Astrocyte (in vitro differentiated cells and primary cell): ENCODE measurements at regions not wholly inside any gene's neighbourhood (a gene's known extent, or its start where the extent isn't known, plus 50 kb on each side); places are given as distances from the start of the nearest gene placed in this dataset.

ENCODE experiments used
- DNase-seq: peaks from one replicate; pipeline ENCODE4 v3.0.0-alpha.2; 2010; ENCODE audit warnings: low read depth
- FAIRE-seq: peaks from 2 replicates; lab custom pipeline; 2011; peaks lifted over from hg19 to GRCh38; lab: Jason Lieb, UNC
- H2AFZ ChIP-seq: 2 replicates; pipeline ENCODE4 v1.6.0; 2012; ENCODE audit warnings: low read depth, low read length, inconsistent platforms
- H3K27ac ChIP-seq: 2 replicates; pipeline ENCODE4 v1.5.1; 2011; ENCODE audit warnings: low read depth, low read length, inconsistent platforms
- H3K27me3 ChIP-seq: 2 replicates; pipeline ENCODE4 v1.6.0; 2011; ENCODE audit warnings: low read length, inconsistent platforms; ENCODE audit not compliant: insufficient read depth
- H3K36me3 ChIP-seq: 2 replicates; pipeline ENCODE4 v1.5.1; 2011; ENCODE audit warnings: low read length, inconsistent platforms; ENCODE audit not compliant: insufficient read depth
- H3K4me1 ChIP-seq: 2 replicates; pipeline ENCODE4 v1.5.1; 2011; ENCODE audit warnings: low read length, inconsistent platforms; ENCODE audit not compliant: insufficient read depth
- H3K4me2 ChIP-seq: 2 replicates; pipeline ENCODE4 v1.6.0; 2012; ENCODE audit warnings: low read length, inconsistent platforms
- H3K4me3 ChIP-seq: 2 replicates; pipeline ENCODE4 v1.5.1; 2011; ENCODE audit warnings: low read depth, mild to moderate bottlenecking, low read length, inconsistent platforms; ENCODE audit not compliant: insufficient read depth
- H3K79me2 ChIP-seq: 2 replicates; pipeline ENCODE4 v1.6.0; 2012; ENCODE audit warnings: mild to moderate bottlenecking, low read length, inconsistent platforms; ENCODE audit not compliant: insufficient read depth
- H3K9ac ChIP-seq: 2 replicates; pipeline ENCODE4 v1.6.0; 2012; ENCODE audit warnings: mild to moderate bottlenecking, low read length, inconsistent platforms
- H3K9me3 ChIP-seq: 2 replicates; pipeline ENCODE4 v1.5.1; 2012; ENCODE audit warnings: low read depth, mild to moderate bottlenecking, low read length, inconsistent platforms; ENCODE audit not compliant: insufficient read depth
- H4K20me1 ChIP-seq: 2 replicates; pipeline ENCODE4 v1.6.0; 2012; ENCODE audit warnings: low read length, inconsistent platforms; ENCODE audit not compliant: insufficient read depth
- H3K27ac Mint-ChIP-seq: one replicate; pipeline ENCODE4 v1.8.0; 2021; ENCODE audit warnings: mild to moderate bottlenecking, mixed read lengths; ENCODE audit not compliant: unreplicated experiment
- H3K27me3 Mint-ChIP-seq: one replicate; pipeline ENCODE4 v1.8.0; 2021; ENCODE audit warnings: low read depth, mixed read lengths; ENCODE audit not compliant: unreplicated experiment
- H3K36me3 Mint-ChIP-seq: one replicate; pipeline ENCODE4 v1.8.0; 2021; ENCODE audit warnings: low read depth, mixed read lengths; ENCODE audit not compliant: unreplicated experiment
- H3K4me1 Mint-ChIP-seq: one replicate; pipeline ENCODE4 v1.8.0; 2021; ENCODE audit warnings: low read depth, mixed read lengths; ENCODE audit not compliant: unreplicated experiment
- H3K4me3 Mint-ChIP-seq: one replicate; pipeline ENCODE4 v1.8.0; 2021; ENCODE audit warnings: mild to moderate bottlenecking, moderate library complexity, mixed read lengths; ENCODE audit not compliant: unreplicated experiment
- H3K9me3 Mint-ChIP-seq: one replicate; pipeline ENCODE4 v1.8.0; 2021; ENCODE audit warnings: mild to moderate bottlenecking, mixed read lengths; ENCODE audit not compliant: unreplicated experiment
- EZH2 ChIP-seq: IDR thresholded peaks from 2 replicates; pipeline ENCODE4 v1.6.1; 2012; ENCODE audit warnings: mild to moderate bottlenecking, low read length, inconsistent platforms; ENCODE audit not compliant: insufficient read depth
- TF ChIP-seq, protein P1 (sequence below): IDR thresholded peaks from 2 replicates; pipeline ENCODE4 v1.5.1; 2011; ENCODE audit warnings: low read depth, mild to moderate bottlenecking, inconsistent platforms, low read length, moderate library complexity; ENCODE audit not compliant: insufficient read depth

DNA sequence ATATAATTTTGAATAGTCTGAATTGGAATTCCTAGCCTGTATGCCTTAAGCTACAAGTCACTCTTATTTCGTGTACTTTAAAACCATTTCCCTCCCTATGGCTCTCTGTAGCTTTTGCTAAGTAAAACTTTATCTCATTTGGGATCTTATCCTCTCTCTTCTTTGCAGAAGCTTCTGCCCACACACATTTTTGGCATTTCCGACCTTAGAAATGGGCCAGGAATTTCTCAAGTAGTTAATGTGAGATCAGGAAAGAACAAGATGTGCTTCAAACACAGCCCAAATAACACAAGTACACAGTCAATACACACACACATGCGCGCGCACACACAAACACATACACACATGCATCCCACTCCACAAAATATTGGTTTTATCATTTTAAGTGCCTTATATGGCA is 931.0 kb upstream of the MIR17HG start:
- Mint-ChIP-seq H3K27me3 (no peaks in the 10 kb centered on the region), H3K36me3 (no peaks in the 10 kb centered on the region), H3K4me1 (peaks cover 31% of the 10 kb centered on the region), H3K27ac (peak overlapping the region; percentile 6), H3K9me3 (no peaks in the 10 kb centered on the region), H3K4me3 (no peak overlapping the region)
- Histone ChIP-seq H3K9ac (no peak overlapping the region), H3K36me3 (no peaks in the 10 kb centered on the region), H3K4me2 (peak overlapping the region; percentile 63), H3K4me3 (no peak overlapping the region), H2AFZ (peak overlapping the region; percentile 37), H3K79me2 (no peaks in the 10 kb centered on the region), H3K4me1 (peaks cover 20% of the 10 kb centered on the region), H3K27me3 (no peaks in the 10 kb centered on the region), H3K9me3 (no peaks in the 10 kb centered on the region), H3K27ac (peak overlapping the region; percentile 6), H4K20me1 (no peaks in the 10 kb centered on the region)
- DNase-seq, result peak; percentile 92
- FAIRE-seq, result peak; percentile 52
- TF ChIP-seq, protein P1, sequence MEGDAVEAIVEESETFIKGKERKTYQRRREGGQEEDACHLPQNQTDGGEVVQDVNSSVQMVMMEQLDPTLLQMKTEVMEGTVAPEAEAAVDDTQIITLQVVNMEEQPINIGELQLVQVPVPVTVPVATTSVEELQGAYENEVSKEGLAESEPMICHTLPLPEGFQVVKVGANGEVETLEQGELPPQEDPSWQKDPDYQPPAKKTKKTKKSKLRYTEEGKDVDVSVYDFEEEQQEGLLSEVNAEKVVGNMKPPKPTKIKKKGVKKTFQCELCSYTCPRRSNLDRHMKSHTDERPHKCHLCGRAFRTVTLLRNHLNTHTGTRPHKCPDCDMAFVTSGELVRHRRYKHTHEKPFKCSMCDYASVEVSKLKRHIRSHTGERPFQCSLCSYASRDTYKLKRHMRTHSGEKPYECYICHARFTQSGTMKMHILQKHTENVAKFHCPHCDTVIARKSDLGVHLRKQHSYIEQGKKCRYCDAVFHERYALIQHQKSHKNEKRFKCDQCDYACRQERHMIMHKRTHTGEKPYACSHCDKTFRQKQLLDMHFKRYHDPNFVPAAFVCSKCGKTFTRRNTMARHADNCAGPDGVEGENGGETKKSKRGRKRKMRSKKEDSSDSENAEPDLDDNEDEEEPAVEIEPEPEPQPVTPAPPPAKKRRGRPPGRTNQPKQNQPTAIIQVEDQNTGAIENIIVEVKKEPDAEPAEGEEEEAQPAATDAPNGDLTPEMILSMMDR, result no peak
- no peak for TF ChIP-seq EZH2

GRCh38 chr13:90416938-90417337 is 930.5 kb upstream of the MIR17HG start:
- Mint-ChIP-seq H3K9me3 (no peaks in the 10 kb centered on the region), H3K36me3 (no peaks in the 10 kb centered on the region), H3K4me1 (peaks cover 31% of the 10 kb centered on the region), H3K4me3 (no peak overlapping the region), H3K27me3 (no peaks in the 10 kb centered on the region), H3K27ac (peak overlapping the region; percentile 23)
- TF ChIP-seq EZH2, result no peak
- TF ChIP-seq, protein P1, result no peak
- peaks cover 20% of the 10 kb centered on the region for H3K4me1 ChIP-seq
- no peak overlapping the region for H3K4me3 ChIP-seq
- FAIRE-seq, result no peak
- peak overlapping the region; percentile 63 for H3K4me2 ChIP-seq
- H2AFZ ChIP-seq, result peak overlapping the region; percentile 37
- no peak overlapping the region for H3K27ac ChIP-seq
- H4K20me1 ChIP-seq, result no peaks in the 10 kb centered on the region
- DNase-seq, result peak; percentile 46
- H3K79me2 ChIP-seq, result no peaks in the 10 kb centered on the region
- no peak overlapping the region for H3K9ac ChIP-seq
- no peaks in the 10 kb centered on the region for H3K9me3 ChIP-seq
- H3K27me3 ChIP-seq, result no peaks in the 10 kb centered on the region
- H3K36me3 ChIP-seq, result no peaks in the 10 kb centered on the region

- Mint-ChIP-seq H3K36me3 (no peaks in the 10 kb centered on the region), H3K27me3 (no peaks in the 10 kb centered on the region), H3K4me3 (no peak overlapping the region), H3K27ac (no peak overlapping the region), H3K9me3 (no peaks in the 10 kb centered on the region), H3K4me1 (peaks cover 15% of the 10 kb centered on the region)
- H3K27ac ChIP-seq, result no peak overlapping the region
- H3K27me3 ChIP-seq, result no peaks in the 10 kb centered on the region
- no peaks in the 10 kb centered on the region for H4K20me1 ChIP-seq
- no peak overlapping the region for H2AFZ ChIP-seq
- no peaks in the 10 kb centered on the region for H3K9me3 ChIP-seq
- no peak for FAIRE-seq
- no peak overlapping the region for H3K9ac ChIP-seq
- H3K4me2 ChIP-seq, result no peak overlapping the region
- no peak for DNase-seq
- TF ChIP-seq EZH2, result no peak
- TF ChIP-seq, protein P1, result peak; percentile 19
- H3K79me2 ChIP-seq, result no peaks in the 10 kb centered on the region
- H3K4me1 ChIP-seq, result peaks cover 10% of the 10 kb centered on the region
- H3K36me3 ChIP-seq, result no peaks in the 10 kb centered on the region
- H3K4me3 ChIP-seq, result no peak overlapping the region
Measured at GRCh38 chr13:90420683-90421082, 926.8 kb upstream of the MIR17HG start.
